Skeletal muscle tissue (tissue), 3 donors: ENCODE measurements at regions not wholly inside any gene's neighbourhood (a gene's known extent, or its start where the extent isn't known, plus 50 kb on each side); places are given as distances from the start of the nearest gene placed in this dataset.

Source experiments
- H3K27ac ChIP-seq: one replicate; pipeline ENCODE4 v1.7.0; 2013; ENCODE audit warnings: mild to moderate bottlenecking, low read depth, low read length, inconsistent platforms
- H3K27me3 ChIP-seq, 3 donors: one replicate each; pipeline ENCODE4 v1.7.0; 2013; ENCODE audit warnings: low read length in 3 of 3; ENCODE audit not compliant: control insufficient read depth in 3 of 3, insufficient read depth in 3 of 3
- H3K36me3 ChIP-seq, 3 donors: one replicate each; pipeline ENCODE4 v1.7.0; 2013; ENCODE audit warnings: low read length in 3 of 3; ENCODE audit not compliant: control insufficient read depth in 3 of 3, insufficient read depth in 3 of 3
- H3K4me1 ChIP-seq, 3 donors: one replicate each; pipeline ENCODE4 v1.7.0; 2013; ENCODE audit warnings: low read length in 3 of 3, mild to moderate bottlenecking in 3 of 3; ENCODE audit not compliant: control insufficient read depth in 3 of 3, insufficient read depth in 3 of 3
- H3K4me3 ChIP-seq, 3 donors: one replicate each; pipeline ENCODE4 v1.7.0; 2013; ENCODE audit warnings: low read length in 3 of 3
- H3K9ac ChIP-seq, 3 donors: one replicate each; pipeline ENCODE4 v1.7.0; 2013; ENCODE audit warnings: low read length in 3 of 3, mild to moderate bottlenecking in 3 of 3, moderate library complexity in 2 of 3, low read depth in 1 of 3
- H3K9me3 ChIP-seq, 3 donors: one replicate each; pipeline ENCODE4 v1.7.0; 2013; ENCODE audit warnings: low read length in 3 of 3; ENCODE audit not compliant: control insufficient read depth in 3 of 3
- donor health status: Osteomylitis.

DNA sequence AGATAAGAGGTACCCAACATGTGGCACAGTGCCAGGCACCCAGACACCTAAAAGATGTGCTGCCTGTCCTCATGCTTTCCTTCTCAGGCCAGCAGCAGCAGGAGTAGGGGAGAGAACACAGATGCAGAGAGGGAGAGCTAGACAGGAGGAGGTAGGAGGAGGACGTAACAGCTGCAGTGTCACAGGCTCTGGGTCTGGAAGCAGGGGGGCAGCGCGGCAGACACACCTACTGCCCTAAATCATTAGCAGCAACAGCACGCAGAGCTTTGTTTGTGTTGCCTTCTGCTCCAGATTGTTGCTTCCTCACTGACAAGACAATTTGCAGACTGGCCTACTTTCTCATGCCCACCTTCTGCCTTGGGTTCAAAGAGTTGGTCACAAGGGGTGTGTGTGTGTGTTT is 196.7 kb upstream of the DAB1 start:
- Histone ChIP-seq H3K36me3 (no peaks in the 10 kb centered on the region), H3K4me1 (peaks cover 2 to 9% (median 7%) of the 10 kb centered on the region in 3 donors), H3K27ac (no peak overlapping the region), H3K9me3 (no peaks in the 10 kb centered on the region), H3K4me3 (no peak overlapping the region), H3K27me3 (no peaks in the 10 kb centered on the region), H3K9ac (no peak overlapping the region)

GRCh38 chr1:57616921-57617320 is 193.1 kb upstream of the DAB1 start:
- no peak overlapping the region for H3K27ac ChIP-seq
- H3K27me3 ChIP-seq, result no peaks in the 10 kb centered on the region
- no peak overlapping the region for H3K4me3 ChIP-seq

GRCh38 chr1:57615956-57616355 is 192.1 kb upstream of the DAB1 start:
- Histone ChIP-seq H3K4me1 (peaks cover 2 to 7% (median 7%) of the 10 kb centered on the region in 3 donors), H3K9me3 (no peaks in the 10 kb centered on the region), H3K27me3 (no peaks in the 10 kb centered on the region), H3K36me3 (no peaks in the 10 kb centered on the region), H3K4me3 (no peak overlapping the region), H3K9ac (no peak overlapping the region), H3K27ac (no peak overlapping the region)

More at GRCh38 chr1:57616921-57617320, 193.1 kb upstream of the DAB1 start:
- H3K4me1 ChIP-seq, result peaks cover 2 to 7% (median 7%) of the 10 kb centered on the region in 3 donors
- no peak overlapping the region for H3K9ac ChIP-seq
- H3K36me3 ChIP-seq, result no peaks in the 10 kb centered on the region
- H3K9me3 ChIP-seq, result no peaks in the 10 kb centered on the region

GRCh38 chr1:57612833-57613232 is 189.0 kb upstream of the DAB1 start:
- no peaks in the 10 kb centered on the region for H3K36me3 ChIP-seq
- peaks cover 2 to 7% (median 7%) of the 10 kb centered on the region in 3 donors for H3K4me1 ChIP-seq
- no peaks in the 10 kb centered on the region for H3K27me3 ChIP-seq
- no peaks in the 10 kb centered on the region for H3K9me3 ChIP-seq
- H3K4me3 ChIP-seq, result no peak overlapping the region
- no peak overlapping the region for H3K9ac ChIP-seq
- H3K27ac ChIP-seq, result no peak overlapping the region

DNA sequence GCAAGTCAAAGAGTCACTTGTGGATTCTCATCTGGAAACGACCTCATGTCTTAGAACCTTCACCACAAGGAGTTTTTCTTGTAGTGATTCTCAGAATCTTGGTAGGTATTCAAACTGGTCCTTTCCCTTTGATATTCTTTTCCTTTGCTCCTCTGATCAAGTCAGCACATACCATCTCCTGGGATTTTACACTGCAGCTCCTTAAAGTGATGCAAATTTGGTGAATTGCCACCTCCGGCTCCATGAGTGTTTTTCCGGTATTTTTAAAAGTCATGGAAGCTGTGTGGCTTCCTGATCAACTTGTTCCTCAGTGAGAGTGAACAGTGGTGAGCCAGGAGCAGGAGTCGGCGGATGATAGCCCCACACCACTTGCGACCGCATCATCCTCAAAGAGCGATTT is 182.1 kb upstream of the DAB1 start:
- H3K36me3 ChIP-seq, result no peaks in the 10 kb centered on the region

GRCh38 chr1:57603696-57604095 is 179.8 kb upstream of the DAB1 start:
- no peaks in the 10 kb centered on the region for H3K27me3 ChIP-seq
- H3K4me3 ChIP-seq, result no peak overlapping the region
- H3K27ac ChIP-seq, result no peak overlapping the region
- peaks cover 4 to 11% (median 11%) of the 10 kb centered on the region in 3 donors for H3K4me1 ChIP-seq
- no peaks in the 10 kb centered on the region for H3K36me3 ChIP-seq
- no peak overlapping the region for H3K9ac ChIP-seq
- H3K9me3 ChIP-seq, result no peaks in the 10 kb centered on the region

More for the DNA sequence above, 182.1 kb upstream of the DAB1 start:
- H3K4me1 ChIP-seq, result no peaks in the 10 kb centered on the region
- H3K27me3 ChIP-seq, result no peaks in the 10 kb centered on the region
- H3K9me3 ChIP-seq, result no peaks in the 10 kb centered on the region
- H3K27ac ChIP-seq, result no peak overlapping the region
- no peak overlapping the region for H3K9ac ChIP-seq
- no peak overlapping the region for H3K4me3 ChIP-seq

GRCh38 chr1:57600424-57600823 is 176.6 kb upstream of the DAB1 start:
- Histone ChIP-seq H3K27me3 (no peaks in the 10 kb centered on the region), H3K36me3 (no peaks in the 10 kb centered on the region)

DNA sequence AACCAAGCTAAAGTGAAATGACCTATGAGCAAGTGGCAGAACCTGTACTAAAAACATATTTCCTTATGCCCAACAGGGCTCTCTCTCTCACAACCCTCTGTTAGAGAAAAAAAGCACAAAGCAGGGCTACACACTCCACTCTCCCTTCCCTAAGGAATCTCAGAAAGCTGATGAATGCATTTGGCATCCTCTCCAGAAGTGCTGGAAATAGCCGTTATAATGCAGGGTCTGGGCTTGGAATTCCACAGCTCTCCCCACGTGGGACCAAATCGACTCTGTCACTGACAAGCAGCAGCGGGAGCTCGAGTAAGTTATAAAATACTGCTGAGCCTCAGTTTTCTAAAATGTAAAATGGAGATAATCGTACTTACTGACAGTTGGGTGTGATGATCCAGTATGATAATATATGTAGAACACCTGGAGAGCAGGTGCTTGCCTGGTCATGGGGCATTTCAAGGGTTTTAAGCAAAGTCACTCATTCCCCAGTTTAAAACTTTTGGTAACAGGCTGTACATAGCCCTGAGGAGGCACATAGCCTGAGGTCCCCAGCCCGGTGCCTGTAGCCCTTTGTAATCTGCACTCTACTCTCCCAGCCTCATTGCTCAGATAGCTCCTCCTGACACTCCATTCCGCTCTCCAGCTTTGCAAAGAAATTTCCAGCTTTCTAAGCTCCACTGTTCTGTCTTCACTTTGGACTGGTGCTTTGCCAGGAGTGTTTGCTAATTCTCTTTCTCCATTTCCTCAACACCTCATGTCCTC is 175.6 kb upstream of the DAB1 start:
- H3K4me3 ChIP-seq, result no peak overlapping the region
- no peak overlapping the region for H3K27ac ChIP-seq
- no peaks in the 10 kb centered on the region for H3K9me3 ChIP-seq
- no peaks in the 10 kb centered on the region for H3K27me3 ChIP-seq
- no peaks in the 10 kb centered on the region for H3K36me3 ChIP-seq
- no peak overlapping the region for H3K9ac ChIP-seq
- peaks cover 4 to 15% (median 13%) of the 10 kb centered on the region in 3 donors for H3K4me1 ChIP-seq

More at GRCh38 chr1:57600424-57600823, 176.6 kb upstream of the DAB1 start:
- Histone ChIP-seq H3K4me3 (no peak overlapping the region), H3K9me3 (no peaks in the 10 kb centered on the region), H3K9ac (no peak overlapping the region), H3K4me1 (peaks cover 4 to 15% (median 13%) of the 10 kb centered on the region in 3 donors), H3K27ac (no peak overlapping the region)

DNA sequence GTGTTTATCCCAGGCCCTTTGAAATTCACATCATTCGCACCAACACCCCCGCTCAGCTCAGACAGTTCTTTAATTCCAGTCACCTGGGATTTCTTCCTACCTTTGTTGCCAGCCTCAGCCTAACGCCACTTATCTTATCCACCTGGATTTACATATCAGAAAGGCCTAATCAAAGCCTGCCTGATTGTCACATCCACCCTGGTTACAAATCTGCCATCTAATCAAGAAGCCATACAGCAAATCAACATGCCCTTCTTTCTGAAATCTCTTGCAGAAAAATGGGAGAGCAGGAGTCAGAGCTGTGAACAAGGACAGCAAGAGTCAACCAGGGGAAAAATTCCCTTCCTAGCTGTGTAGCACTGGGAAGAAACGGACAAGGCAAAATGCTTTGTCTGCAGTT is 173.2 kb upstream of the DAB1 start:
- Histone ChIP-seq H3K27ac (no peak overlapping the region), H3K27me3 (no peaks in the 10 kb centered on the region), H3K4me1 (peaks cover 4 to 15% (median 13%) of the 10 kb centered on the region in 3 donors)

DNA sequence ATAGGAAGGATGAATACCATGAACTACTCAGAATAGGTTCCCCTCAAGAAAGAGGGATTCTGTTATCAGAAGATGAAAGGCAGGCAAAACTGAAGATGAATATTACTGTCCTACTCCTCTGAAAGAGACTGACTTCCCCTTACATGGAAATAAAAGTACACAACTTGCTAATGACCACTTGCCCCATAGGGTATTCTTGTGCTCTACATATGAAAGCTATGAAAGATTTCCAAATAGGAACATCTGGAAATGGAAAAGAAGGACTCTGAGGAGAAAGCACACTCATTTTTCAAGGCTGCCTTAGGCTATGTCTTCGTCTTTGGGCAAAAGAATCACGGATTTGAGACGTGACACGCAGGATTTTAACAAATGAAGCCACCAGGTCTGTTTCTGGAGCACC is 170.1 kb upstream of the DAB1 start:
- H3K27me3 ChIP-seq, result no peaks in the 10 kb centered on the region
- no peak overlapping the region for H3K9ac ChIP-seq
- no peaks in the 10 kb centered on the region for H3K9me3 ChIP-seq
- no peak overlapping the region for H3K4me3 ChIP-seq
- no peaks in the 10 kb centered on the region for H3K36me3 ChIP-seq
- H3K4me1 ChIP-seq, result peaks cover 0 to 6% (median 5%) of the 10 kb centered on the region in 3 donors
- no peak overlapping the region for H3K27ac ChIP-seq

More for the DNA sequence above, 173.2 kb upstream of the DAB1 start:
- H3K9me3 ChIP-seq, result no peaks in the 10 kb centered on the region
- H3K9ac ChIP-seq, result no peak overlapping the region
- H3K4me3 ChIP-seq, result no peak overlapping the region
- no peaks in the 10 kb centered on the region for H3K36me3 ChIP-seq
